Endodermal cell (in vitro differentiated cells): ENCODE measurements at regions not wholly inside any gene's neighbourhood (a gene's known extent, or its start where the extent isn't known, plus 50 kb on each side); places are given as distances from the start of the nearest gene placed in this dataset.

Experiments used
- DNase-seq: peaks from one replicate; pipeline ENCODE4 v3.0.0-alpha.2; 2017
- H3K27ac ChIP-seq: 2 replicates; pipeline ENCODE4 v1.5.1; 2013; ENCODE audit warnings: mild to moderate bottlenecking, low read depth, low read length, moderate library complexity
- H3K27me3 ChIP-seq: 2 replicates; pipeline ENCODE4 v1.6.1; 2013; ENCODE audit warnings: mild to moderate bottlenecking, low read length, moderate library complexity; ENCODE audit not compliant: insufficient read depth, control insufficient read depth, poor library complexity, severe bottlenecking
- H3K36me3 ChIP-seq: 2 replicates; pipeline ENCODE4 v1.7.0; 2013; ENCODE audit warnings: mild to moderate bottlenecking, low read length, moderate library complexity; ENCODE audit not compliant: control insufficient read depth, insufficient read depth
- H3K4me1 ChIP-seq: one replicate; pipeline ENCODE4 v1.7.0; 2013; ENCODE audit warnings: low read length; ENCODE audit not compliant: control insufficient read depth, insufficient read depth
- H3K4me3 ChIP-seq: 2 replicates; pipeline ENCODE4 v1.5.1; 2013; ENCODE audit warnings: mild to moderate bottlenecking, low read length, moderate library complexity
- H3K9ac ChIP-seq: 2 replicates; pipeline ENCODE4 v1.6.1; 2013; ENCODE audit warnings: mild to moderate bottlenecking, low read length, moderate library complexity; ENCODE audit not compliant: poor library complexity, severe bottlenecking; ENCODE audit errors: extremely low read depth
- H3K9me3 ChIP-seq: 2 replicates; pipeline ENCODE4 v1.6.1; 2013; ENCODE audit warnings: mild to moderate bottlenecking, low read length, moderate library complexity; ENCODE audit not compliant: control insufficient read depth
- H3K27ac Mint-ChIP-seq: 2 replicates; pipeline ENCODE4 v1.8.0; 2020; ENCODE audit warnings: mixed read lengths
- H3K27me3 Mint-ChIP-seq: 2 replicates; pipeline ENCODE4 v1.8.0; 2021; ENCODE audit warnings: mild to moderate bottlenecking, mixed read lengths; ENCODE audit not compliant: insufficient read depth
- H3K36me3 Mint-ChIP-seq: 2 replicates; pipeline ENCODE4 v1.8.0; 2020; ENCODE audit warnings: low read depth, mixed read lengths
- H3K4me1 Mint-ChIP-seq: 2 replicates; pipeline ENCODE4 v1.8.0; 2020; ENCODE audit warnings: mixed read lengths
- H3K4me3 Mint-ChIP-seq: 2 replicates; pipeline ENCODE4 v1.8.0; 2020; ENCODE audit warnings: mild to moderate bottlenecking, moderate library complexity, mixed read lengths
- H3K9me3 Mint-ChIP-seq: 2 replicates; pipeline ENCODE4 v1.8.0; 2020; ENCODE audit warnings: mild to moderate bottlenecking, mixed read lengths
- WGBS, 2 experiments: methylation state at CpG; one replicate each; pipeline versions ENCODE4 v1.1.5 to v1.1.7; 2013; ENCODE audit warnings: missing lambda C conversion rate in 2 of 2, mixed read lengths in 1 of 2; ENCODE audit not compliant: insufficient coverage in 1 of 2, insufficient read length in 1 of 2; 5-methylcytosine and 5-hydroxymethylcytosine counted together
- TF ChIP-seq, protein P1 (sequence below): fragments of 200-600 bp; sonication (generic); conservative IDR thresholded peaks from 2 replicates; pipeline ENCODE4 v1.5.0; 2021; ENCODE audit warnings: antibody characterized with exemption, mild to moderate bottlenecking

DNA sequence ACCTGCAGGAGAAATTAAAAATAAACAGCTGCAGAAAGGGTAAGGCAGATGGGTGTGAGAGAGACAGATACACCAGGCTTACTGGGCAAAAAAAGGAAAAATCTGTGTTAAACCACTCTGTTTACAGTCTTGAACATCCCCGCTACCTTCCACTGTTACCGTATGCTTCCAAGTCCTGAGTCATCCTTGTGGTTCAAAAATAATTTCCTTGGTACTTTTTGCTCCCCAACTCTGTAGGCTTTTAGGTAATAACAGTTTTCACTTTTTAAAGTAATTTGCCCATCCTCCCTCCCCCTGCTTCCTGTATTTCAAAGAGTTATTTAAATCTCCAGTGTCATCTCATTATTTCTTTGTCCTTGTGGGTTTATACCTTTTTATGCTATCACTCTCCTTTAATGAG is 210.1 kb upstream of the FAT4 start:
- H3K27me3 Mint-ChIP-seq, result no peaks in the 10 kb centered on the region
- H3K36me3 Mint-ChIP-seq, result no peaks in the 10 kb centered on the region
- no peak overlapping the region for H3K27ac Mint-ChIP-seq
- no peak for DNase-seq
- no peaks in the 10 kb centered on the region for H3K36me3 ChIP-seq
- TF ChIP-seq, protein P1, sequence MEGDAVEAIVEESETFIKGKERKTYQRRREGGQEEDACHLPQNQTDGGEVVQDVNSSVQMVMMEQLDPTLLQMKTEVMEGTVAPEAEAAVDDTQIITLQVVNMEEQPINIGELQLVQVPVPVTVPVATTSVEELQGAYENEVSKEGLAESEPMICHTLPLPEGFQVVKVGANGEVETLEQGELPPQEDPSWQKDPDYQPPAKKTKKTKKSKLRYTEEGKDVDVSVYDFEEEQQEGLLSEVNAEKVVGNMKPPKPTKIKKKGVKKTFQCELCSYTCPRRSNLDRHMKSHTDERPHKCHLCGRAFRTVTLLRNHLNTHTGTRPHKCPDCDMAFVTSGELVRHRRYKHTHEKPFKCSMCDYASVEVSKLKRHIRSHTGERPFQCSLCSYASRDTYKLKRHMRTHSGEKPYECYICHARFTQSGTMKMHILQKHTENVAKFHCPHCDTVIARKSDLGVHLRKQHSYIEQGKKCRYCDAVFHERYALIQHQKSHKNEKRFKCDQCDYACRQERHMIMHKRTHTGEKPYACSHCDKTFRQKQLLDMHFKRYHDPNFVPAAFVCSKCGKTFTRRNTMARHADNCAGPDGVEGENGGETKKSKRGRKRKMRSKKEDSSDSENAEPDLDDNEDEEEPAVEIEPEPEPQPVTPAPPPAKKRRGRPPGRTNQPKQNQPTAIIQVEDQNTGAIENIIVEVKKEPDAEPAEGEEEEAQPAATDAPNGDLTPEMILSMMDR, result no peak
- no peaks in the 10 kb centered on the region for H3K4me1 Mint-ChIP-seq
- H3K9me3 Mint-ChIP-seq, result no peaks in the 10 kb centered on the region
- H3K27ac ChIP-seq, result no peak overlapping the region
- no peak overlapping the region for H3K4me3 ChIP-seq
- H3K9me3 ChIP-seq, result no peaks in the 10 kb centered on the region
- H3K9ac ChIP-seq, result no peak overlapping the region
- H3K4me3 Mint-ChIP-seq, result no peak overlapping the region
- 86 to 95% methylated on average over 2 of the region's 2 CpGs for WGBS, 2 experiments
- H3K27me3 ChIP-seq, result no peaks in the 10 kb centered on the region
- no peaks in the 10 kb centered on the region for H3K4me1 ChIP-seq

DNA sequence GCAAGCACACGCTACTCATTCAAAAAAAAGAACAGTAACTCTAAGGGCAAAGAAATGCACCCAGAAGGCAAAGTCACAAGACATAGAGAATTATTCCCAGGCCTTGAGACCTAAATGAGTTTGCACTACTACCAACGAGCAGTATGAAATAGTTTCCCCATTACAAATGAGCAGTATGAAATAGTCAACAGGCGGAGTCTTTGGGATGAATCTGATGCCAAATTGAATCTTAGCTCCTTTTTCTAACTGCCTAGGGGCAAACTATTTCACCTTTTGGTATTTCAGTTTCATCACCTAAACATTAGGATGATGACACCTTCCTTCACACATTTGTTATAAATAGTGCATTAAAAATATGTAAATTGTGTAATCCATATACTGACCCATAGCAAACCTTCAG is 213.0 kb upstream of the FAT4 start:
- Mint-ChIP-seq H3K4me1 (no peaks in the 10 kb centered on the region), H3K27me3 (no peaks in the 10 kb centered on the region), H3K4me3 (no peak overlapping the region), H3K9me3 (no peaks in the 10 kb centered on the region), H3K27ac (no peak overlapping the region), H3K36me3 (no peaks in the 10 kb centered on the region)
- H3K27ac ChIP-seq, result no peak overlapping the region
- H3K27me3 ChIP-seq, result no peaks in the 10 kb centered on the region
- H3K9ac ChIP-seq, result no peak overlapping the region
- H3K9me3 ChIP-seq, result no peaks in the 10 kb centered on the region
- H3K4me3 ChIP-seq, result no peak overlapping the region
- DNase-seq, result no peak
- WGBS, 2 experiments, result 84 to 96% methylated on average over 3 of the region's 3 CpGs
- TF ChIP-seq, protein P1, result no peak
- H3K4me1 ChIP-seq, result no peaks in the 10 kb centered on the region
- H3K36me3 ChIP-seq, result no peaks in the 10 kb centered on the region

DNA sequence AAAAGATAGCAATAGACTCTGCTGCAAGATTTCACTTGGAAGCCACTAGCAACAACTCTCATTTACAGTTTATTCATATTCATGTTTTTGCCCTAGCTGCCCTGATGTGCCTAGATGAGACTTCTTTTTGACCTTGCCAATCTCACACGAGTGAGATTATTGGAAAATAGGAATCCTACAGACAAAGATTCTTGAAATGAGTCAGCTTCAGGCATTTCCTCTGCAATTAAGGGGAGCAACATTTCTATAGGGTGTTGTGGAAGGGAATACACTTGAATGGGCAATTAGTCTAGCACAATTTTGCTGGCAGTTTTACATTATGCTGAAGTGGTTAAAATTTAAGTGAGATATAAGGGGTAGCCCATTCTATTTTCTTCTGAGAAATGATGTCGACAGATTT is 217.0 kb upstream of the FAT4 start:
- no peaks in the 10 kb centered on the region for H3K27me3 Mint-ChIP-seq
- no peaks in the 10 kb centered on the region for H3K36me3 Mint-ChIP-seq
- Histone ChIP-seq H3K27me3 (no peaks in the 10 kb centered on the region), H3K27ac (no peak overlapping the region), H3K4me1 (no peaks in the 10 kb centered on the region), H3K9ac (no peak overlapping the region), H3K36me3 (no peaks in the 10 kb centered on the region), H3K9me3 (no peaks in the 10 kb centered on the region), H3K4me3 (no peak overlapping the region)
- no peaks in the 10 kb centered on the region for H3K9me3 Mint-ChIP-seq
- no peak overlapping the region for H3K27ac Mint-ChIP-seq
- no peak overlapping the region for H3K4me3 Mint-ChIP-seq
- no peaks in the 10 kb centered on the region for H3K4me1 Mint-ChIP-seq
- TF ChIP-seq, protein P1, result no peak
- WGBS, 2 experiments, result 57% methylated on average over 2 of the region's 2 CpGs; no CpG with 5 or more reads in 1 of the 2 experiments
- no peak for DNase-seq
